BLaER1 treated with 17β-estradiol and CSF1 and Interleukin-3, amounts not matched to agents 10 nM and 100 nM (cell line): ENCODE measurements at regions not wholly inside any gene's neighbourhood (a gene's known extent, or its start where the extent isn't known, plus 50 kb on each side); places are given as distances from the start of the nearest gene placed in this dataset.

ENCODE experiments used
- H3K27ac ChIP-seq, 11 experiments: shearing (Covaris generic); formaldehyde crosslinking; 2 replicates each; pipeline ENCODE4 v1.8.1; 2022
- H3K27me3 ChIP-seq, 11 experiments: shearing (Covaris generic); formaldehyde crosslinking; 2 replicates each; pipeline ENCODE4 v1.8.1; 2022
- H3K36me3 ChIP-seq, 11 experiments: shearing (Covaris generic); formaldehyde crosslinking; 2 replicates each; pipeline ENCODE4 v1.8.1; 2022
- H3K4me1 ChIP-seq, 10 experiments: shearing (Covaris generic); formaldehyde crosslinking; 2 replicates each; pipeline ENCODE4 v1.8.1; 2022
- H3K4me2 ChIP-seq, 11 experiments: shearing (Covaris generic); formaldehyde crosslinking; 2 replicates each; pipeline ENCODE4 v1.8.1; 2022
- H3K4me3 ChIP-seq, 10 experiments: shearing (Covaris generic); formaldehyde crosslinking; 2 replicates each; pipeline ENCODE4 v1.8.1; 2022
- H3K9ac ChIP-seq, 11 experiments: shearing (Covaris generic); formaldehyde crosslinking; 2 replicates each; pipeline ENCODE4 v1.8.1; 2022
- H3K9me3 ChIP-seq, 11 experiments: shearing (Covaris generic); formaldehyde crosslinking; replicated peaks in 1 of 11; 2 replicates each; pipeline ENCODE4 v1.8.1; 2022
- H4K20me1 ChIP-seq, 11 experiments: shearing (Covaris generic); formaldehyde crosslinking; 2 replicates each; pipeline ENCODE4 v1.8.1; 2022
- Cebpa-rat ChIP-seq, 11 experiments: shearing (Covaris generic); IDR thresholded peaks; 2 replicates each; pipeline ENCODE4 v1.8.1; 2022

DNA sequence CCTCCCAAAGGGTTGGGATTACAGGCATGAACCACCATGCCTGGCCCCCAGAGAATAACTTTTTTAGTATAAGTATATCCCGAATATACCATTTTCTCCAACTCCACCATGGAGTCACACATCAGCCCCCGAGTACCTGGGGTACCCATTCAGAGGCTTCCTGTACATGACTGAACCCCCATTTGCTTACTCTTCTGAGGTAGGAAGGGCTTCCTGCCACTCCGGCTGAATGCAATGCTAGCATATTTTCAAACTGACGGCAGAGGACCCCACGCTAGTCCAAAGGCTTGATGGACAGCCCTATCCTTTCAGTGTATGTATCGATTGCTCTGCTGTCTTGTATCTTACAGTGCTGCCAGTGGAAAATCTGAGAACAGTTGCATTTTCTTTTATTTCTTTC lies 220.6 kb upstream of the SH3BP4 start:
- H3K36me3 ChIP-seq, result no peaks in the 10 kb centered on the region
- peaks cover 5 to 8% (median 7%) of the 10 kb centered on the region in 11 experiments; a peak in 18 of 22 replicates for H3K9me3 ChIP-seq
- no peaks in the 10 kb centered on the region for H4K20me1 ChIP-seq
- H3K27me3 ChIP-seq, result no peaks in the 10 kb centered on the region
- TF ChIP-seq Cebpa-rat (IDR thresholded peaks at IDR 0.05), result no peak
- no peaks in the 10 kb centered on the region for H3K4me1 ChIP-seq
- no peak overlapping the region for H3K4me3 ChIP-seq
- no peak overlapping the region for H3K9ac ChIP-seq
- no peak overlapping the region for H3K27ac ChIP-seq
- no peak overlapping the region for H3K4me2 ChIP-seq

- Histone ChIP-seq H3K27me3 (no peaks in the 10 kb centered on the region), H3K4me3 (no peak overlapping the region), H3K4me1 (no peaks in the 10 kb centered on the region), H3K9ac (no peak overlapping the region), H3K9me3 (peaks cover 3 to 6% (median 5%) of the 10 kb centered on the region in 11 experiments; a peak in 18 of 22 replicates), H4K20me1 (no peaks in the 10 kb centered on the region), H3K36me3 (no peaks in the 10 kb centered on the region), H3K4me2 (no peak overlapping the region), H3K27ac (no peak overlapping the region)
- TF ChIP-seq Cebpa-rat (IDR thresholded peaks at IDR 0.05), result no peak
These were observed 221.7 kb upstream of the SH3BP4 start for GRCh38 chr2:234730066-234730640.

DNA sequence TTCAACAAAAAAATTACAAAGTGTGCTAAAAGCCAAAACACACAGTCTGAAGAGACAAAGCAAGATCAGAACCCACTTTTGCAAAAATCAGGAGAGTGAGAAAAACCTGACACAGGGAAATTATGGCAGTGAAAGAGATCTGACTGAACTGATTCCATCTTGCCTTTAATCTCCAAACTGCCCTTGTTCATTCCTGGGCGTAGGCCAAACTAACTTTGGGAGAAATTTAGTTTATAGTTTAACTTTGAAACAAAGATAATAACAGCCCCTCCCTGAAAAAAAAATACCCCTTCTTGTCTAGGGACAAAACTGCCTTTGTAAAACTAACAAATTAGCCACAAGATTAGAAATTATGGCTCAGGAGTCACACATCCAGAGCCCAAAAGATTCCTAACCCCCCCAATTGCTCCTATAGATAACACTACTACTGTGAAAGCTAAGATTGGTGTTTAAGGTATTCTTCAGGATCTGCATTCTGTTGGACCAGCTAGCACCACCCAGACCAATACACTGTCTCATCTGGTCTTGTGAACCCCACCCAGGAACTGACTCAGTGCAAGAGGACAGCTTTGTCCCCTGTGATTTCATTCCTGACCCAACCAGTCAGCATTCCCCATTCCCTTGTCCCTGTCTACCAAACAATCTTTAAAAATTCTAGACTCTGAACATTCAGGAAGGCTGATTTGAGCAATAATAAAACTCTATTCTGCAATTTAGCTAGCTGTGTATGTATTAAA lies 226.1 kb upstream of the SH3BP4 start:
- H3K4me2 ChIP-seq, result no peak overlapping the region
- no peak for TF ChIP-seq Cebpa-rat (IDR thresholded peaks at IDR 0.05)
- no peaks in the 10 kb centered on the region for H4K20me1 ChIP-seq
- H3K4me1 ChIP-seq, result no peaks in the 10 kb centered on the region
- H3K9ac ChIP-seq, result no peak overlapping the region
- no peaks in the 10 kb centered on the region for H3K36me3 ChIP-seq
- H3K27ac ChIP-seq, result no peak overlapping the region
- H3K4me3 ChIP-seq, result no peak overlapping the region
- no peaks in the 10 kb centered on the region for H3K9me3 ChIP-seq
- no peaks in the 10 kb centered on the region for H3K27me3 ChIP-seq

- Histone ChIP-seq H3K9me3 (no peaks in the 10 kb centered on the region), H3K4me1 (no peaks in the 10 kb centered on the region), H3K27me3 (no peaks in the 10 kb centered on the region), H3K4me2 (no peak overlapping the region), H4K20me1 (no peaks in the 10 kb centered on the region), H3K4me3 (no peak overlapping the region), H3K9ac (no peak overlapping the region), H3K36me3 (no peaks in the 10 kb centered on the region), H3K27ac (no peak overlapping the region)
- no peak for TF ChIP-seq Cebpa-rat (IDR thresholded peaks at IDR 0.05)
These were observed 227.0 kb upstream of the SH3BP4 start for GRCh38 chr2:234724850-234725249.

DNA sequence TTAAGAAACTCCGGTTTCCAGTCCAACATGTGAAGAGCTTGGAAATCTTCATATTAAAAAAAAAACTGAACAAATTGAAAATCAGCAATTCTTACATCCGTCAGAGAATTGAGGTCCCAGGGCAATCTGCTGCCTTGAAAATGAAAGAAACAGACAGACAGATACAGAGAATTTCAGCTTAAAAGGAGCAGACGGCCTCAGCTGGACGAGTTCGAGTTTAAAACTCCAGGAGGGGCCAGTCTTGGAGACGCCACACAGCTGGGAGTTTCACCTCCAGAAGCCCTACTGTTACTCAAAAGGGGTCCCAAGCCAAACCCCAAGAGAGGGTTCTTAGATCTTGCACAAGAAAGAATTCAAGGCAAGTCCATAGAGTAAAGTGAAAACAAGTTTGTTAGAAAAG lies 226.5 kb upstream of the ARL4C start:
- H4K20me1 ChIP-seq, result no peaks in the 10 kb centered on the region
- no peaks in the 10 kb centered on the region for H3K27me3 ChIP-seq
- H3K36me3 ChIP-seq, result no peaks in the 10 kb centered on the region
- H3K9me3 ChIP-seq, result no peaks in the 10 kb centered on the region
- no peaks in the 10 kb centered on the region for H3K4me1 ChIP-seq
- TF ChIP-seq Cebpa-rat (IDR thresholded peaks at IDR 0.05), result no peak
- H3K27ac ChIP-seq, result no peak overlapping the region
- H3K4me3 ChIP-seq, result no peak overlapping the region
- H3K9ac ChIP-seq, result no peak overlapping the region
- no peak overlapping the region for H3K4me2 ChIP-seq

DNA sequence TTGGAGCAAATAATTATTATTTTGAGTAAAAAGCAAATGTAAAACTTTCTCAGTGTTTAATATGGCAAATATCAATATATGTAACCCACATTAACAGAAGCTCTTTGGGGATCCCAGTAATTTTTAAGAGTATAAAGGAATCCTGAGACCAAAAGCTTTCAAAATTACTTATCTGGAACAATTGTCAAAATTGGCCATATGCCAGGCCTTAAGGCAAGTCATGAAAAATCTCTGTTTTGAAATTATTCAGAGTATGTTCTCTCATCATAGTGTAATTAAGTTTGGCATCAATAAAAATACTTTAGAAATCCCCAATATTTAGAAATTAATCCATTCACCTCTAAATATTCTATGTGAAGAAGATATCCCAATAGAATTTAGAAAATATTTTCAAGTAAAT lies 225.3 kb upstream of the ARL4C start:
- no peak overlapping the region for H3K9ac ChIP-seq
- no peaks in the 10 kb centered on the region for H4K20me1 ChIP-seq
- H3K9me3 ChIP-seq, result no peaks in the 10 kb centered on the region
- H3K4me3 ChIP-seq, result no peak overlapping the region
- H3K4me2 ChIP-seq, result no peak overlapping the region
- H3K36me3 ChIP-seq, result no peaks in the 10 kb centered on the region
- H3K27me3 ChIP-seq, result no peaks in the 10 kb centered on the region
- no peak overlapping the region for H3K27ac ChIP-seq
- no peak for TF ChIP-seq Cebpa-rat (IDR thresholded peaks at IDR 0.05)
- no peaks in the 10 kb centered on the region for H3K4me1 ChIP-seq

GRCh38 chr2:234719116-234719716 lies 222.3 kb upstream of the ARL4C start:
- Histone ChIP-seq H3K9me3 (no peaks in the 10 kb centered on the region), H3K4me2 (no peak overlapping the region), H3K27me3 (no peaks in the 10 kb centered on the region), H3K4me1 (no peaks in the 10 kb centered on the region), H3K27ac (no peak overlapping the region), H3K4me3 (no peak overlapping the region), H4K20me1 (no peaks in the 10 kb centered on the region), H3K36me3 (no peaks in the 10 kb centered on the region), H3K9ac (no peak overlapping the region)
- TF ChIP-seq Cebpa-rat (IDR thresholded peaks at IDR 0.05), result no peak

DNA sequence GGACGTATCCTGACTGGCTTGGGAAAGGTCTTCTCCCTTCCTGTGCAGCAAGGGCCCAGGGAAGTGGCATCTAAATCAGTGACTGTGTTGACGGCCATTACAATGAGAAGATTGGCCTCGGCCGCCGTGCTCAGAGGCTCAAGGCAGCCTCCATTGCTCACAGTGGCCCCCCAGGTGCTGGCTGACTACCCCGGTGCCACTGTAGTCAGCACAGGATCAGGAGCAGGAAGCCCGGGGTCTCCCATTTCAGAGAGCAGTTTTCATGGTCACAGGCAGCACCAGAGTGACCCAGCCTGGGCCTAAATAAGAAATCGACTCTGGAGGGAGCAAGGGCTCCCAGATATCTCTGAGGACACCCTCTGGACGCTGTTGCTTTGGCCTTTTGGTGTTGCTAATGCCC lies 219.4 kb upstream of the ARL4C start:
- no peak overlapping the region for H3K27ac ChIP-seq
- H3K4me2 ChIP-seq, result no peak overlapping the region
- H3K9me3 ChIP-seq, result no peaks in the 10 kb centered on the region
- no peaks in the 10 kb centered on the region for H3K4me1 ChIP-seq
- H3K27me3 ChIP-seq, result no peaks in the 10 kb centered on the region
- H3K4me3 ChIP-seq, result no peak overlapping the region
- H4K20me1 ChIP-seq, result no peaks in the 10 kb centered on the region
- no peak overlapping the region for H3K9ac ChIP-seq
- TF ChIP-seq Cebpa-rat (IDR thresholded peaks at IDR 0.05), result no peak
- no peaks in the 10 kb centered on the region for H3K36me3 ChIP-seq

DNA sequence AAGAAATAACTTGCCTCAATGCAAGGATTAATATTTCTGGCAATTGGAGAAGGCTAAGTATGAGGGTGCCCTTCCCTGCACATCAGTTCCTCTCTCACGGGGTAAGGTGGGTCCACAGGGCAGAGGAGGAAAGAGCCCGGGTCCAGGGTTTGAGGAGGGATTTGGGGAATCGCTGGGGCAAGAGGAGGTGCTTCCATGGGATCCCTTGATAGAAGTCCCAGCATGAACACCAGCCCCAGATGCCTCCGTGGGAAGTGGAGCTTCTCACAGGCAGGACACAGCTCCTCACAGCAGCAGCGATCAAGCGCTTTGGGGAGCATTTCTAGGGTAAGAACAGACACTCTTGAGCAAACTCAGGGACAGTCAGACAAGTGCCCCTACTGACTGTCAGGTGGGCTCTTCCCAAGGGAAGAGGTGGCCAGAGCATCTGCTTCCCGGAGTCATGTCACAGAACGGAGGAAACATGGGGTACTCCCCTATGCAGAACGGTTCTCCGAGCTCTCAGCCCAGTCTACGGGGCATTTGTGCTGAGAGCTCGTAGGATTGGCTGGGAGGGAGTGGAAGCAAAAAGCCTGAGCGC lies 218.9 kb upstream of the ARL4C start:
- H3K4me3 ChIP-seq, result no peak overlapping the region
- no peak for TF ChIP-seq Cebpa-rat (IDR thresholded peaks at IDR 0.05)
- H3K9ac ChIP-seq, result no peak overlapping the region
- no peak overlapping the region for H3K27ac ChIP-seq
- no peaks in the 10 kb centered on the region for H3K36me3 ChIP-seq
- H3K4me2 ChIP-seq, result no peak overlapping the region
- H3K9me3 ChIP-seq, result no peaks in the 10 kb centered on the region
- H3K4me1 ChIP-seq, result no peaks in the 10 kb centered on the region
- no peaks in the 10 kb centered on the region for H3K27me3 ChIP-seq
- no peaks in the 10 kb centered on the region for H4K20me1 ChIP-seq

- no peaks in the 10 kb centered on the region for H3K4me1 ChIP-seq
- no peak for TF ChIP-seq Cebpa-rat (IDR thresholded peaks at IDR 0.05)
- no peaks in the 10 kb centered on the region for H4K20me1 ChIP-seq
- H3K27me3 ChIP-seq, result no peaks in the 10 kb centered on the region
- no peaks in the 10 kb centered on the region for H3K36me3 ChIP-seq
- H3K4me2 ChIP-seq, result no peak overlapping the region
- H3K27ac ChIP-seq, result no peak overlapping the region
- no peak overlapping the region for H3K9ac ChIP-seq
- no peak overlapping the region for H3K4me3 ChIP-seq
- H3K9me3 ChIP-seq, result no peaks in the 10 kb centered on the region
These were observed 217.8 kb upstream of the ARL4C start for GRCh38 chr2:234714711-234715110.
